GM21367 (cell line): ENCODE measurements at regions not wholly inside any gene's neighbourhood (a gene's known extent, or its start where the extent isn't known, plus 50 kb on each side); places are given as distances from the start of the nearest gene placed in this dataset.

ENCODE experiments used
- ATAC-seq: cut with Tn5 transposase; IDR thresholded peaks from one replicate; pipeline ENCODE4 v1.9.1; 2021; ENCODE audit not compliant: unreplicated experiment

GRCh38 chr4:115418635-115419396 is 305.4 kb upstream of the NDST4 start:
- ATAC-seq: no peak

GRCh38 chr4:115396034-115396433 is 282.6 kb upstream of the NDST4 start:
- no peak for ATAC-seq

- ATAC-seq: no peak
Measured at GRCh38 chr4:115376866-115377265, 263.4 kb upstream of the NDST4 start.

GRCh38 chr4:115374621-115375020 is 261.2 kb upstream of the NDST4 start:
- ATAC-seq: no peak

GRCh38 chr4:115370490-115370889 is 257.1 kb upstream of the NDST4 start:
- no peak for ATAC-seq

- ATAC-seq: no peak
Measured at GRCh38 chr4:115370012-115370411, 256.6 kb upstream of the NDST4 start.

- ATAC-seq: no peak
Measured at GRCh38 chr4:115366390-115366789, 253.0 kb upstream of the NDST4 start.

GRCh38 chr4:115365185-115365584 is 251.8 kb upstream of the NDST4 start:
- ATAC-seq: no peak

GRCh38 chr4:115361781-115362180 is 248.4 kb upstream of the NDST4 start:
- no peak for ATAC-seq

- ATAC-seq: no peak
Measured at GRCh38 chr4:115360431-115360830, 247.0 kb upstream of the NDST4 start.

- no peak for ATAC-seq
Measured at GRCh38 chr4:115357776-115358175, 244.4 kb upstream of the NDST4 start.

- ATAC-seq: no peak
Measured at GRCh38 chr4:115356176-115356575, 242.8 kb upstream of the NDST4 start.

GRCh38 chr4:115355329-115355728 is 241.9 kb upstream of the NDST4 start:
- no peak for ATAC-seq

GRCh38 chr4:115353370-115353769 is 239.9 kb upstream of the NDST4 start:
- no peak for ATAC-seq

GRCh38 chr4:115343171-115343570 is 229.8 kb upstream of the NDST4 start:
- ATAC-seq: no peak

GRCh38 chr4:115334736-115335411 is 221.5 kb upstream of the NDST4 start:
- ATAC-seq: peak; percentile 67

- no peak for ATAC-seq
Measured at GRCh38 chr4:115332078-115332477, 218.7 kb upstream of the NDST4 start.

GRCh38 chr4:115331241-115331640 is 217.8 kb upstream of the NDST4 start:
- no peak for ATAC-seq

- ATAC-seq: no peak
Measured at GRCh38 chr4:115325836-115326235, 212.4 kb upstream of the NDST4 start.

GRCh38 chr4:115323106-115323707 is 209.8 kb upstream of the NDST4 start:
- ATAC-seq: no peak

- ATAC-seq: no peak
Measured at GRCh38 chr4:115315182-115315581, 201.8 kb upstream of the NDST4 start.

GRCh38 chr4:115310641-115311040 is 197.2 kb upstream of the NDST4 start:
- no peak for ATAC-seq
